ENCODE measurements at regions not wholly inside any gene's neighbourhood (a gene's known extent, or its start where the extent isn't known, plus 50 kb on each side); places are given as distances from the start of the nearest gene placed in this dataset.

DNA sequence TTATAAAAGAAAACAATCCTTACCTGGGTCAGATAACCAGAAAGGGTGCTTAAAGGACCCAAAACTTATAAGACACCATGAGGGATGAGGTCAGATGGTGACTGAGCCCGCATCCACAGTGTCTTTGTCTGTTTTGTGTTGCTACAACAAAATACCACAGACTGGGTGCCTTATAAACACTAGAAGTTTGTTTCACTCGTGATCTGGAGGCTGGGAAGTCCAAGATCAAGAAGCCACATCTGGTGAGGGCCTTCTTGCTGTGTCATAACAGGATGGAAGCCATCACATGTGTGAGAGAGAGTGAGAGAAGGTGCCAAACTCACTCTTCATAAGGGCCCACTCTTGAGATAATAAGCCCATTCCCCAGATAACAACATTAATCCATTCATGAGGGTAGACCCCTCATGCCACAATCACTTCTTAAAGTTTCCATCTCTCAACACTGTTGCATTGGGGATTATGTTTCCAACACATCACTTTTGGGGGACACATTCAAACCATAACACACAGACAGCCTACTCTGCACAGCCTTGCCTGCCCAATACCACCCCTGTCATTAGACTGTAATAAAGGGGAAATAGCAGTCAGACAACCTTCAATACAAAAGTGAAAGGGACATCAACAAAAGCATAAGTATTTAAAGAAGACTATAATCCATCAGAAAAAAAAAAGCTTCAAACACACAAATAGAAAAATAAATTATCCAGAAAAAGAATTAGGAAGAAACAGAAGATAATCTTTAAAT is 249.8 kb downstream of the ANAPC1 start (continued):
- no peak for TF ChIP-seq SIRT6 (IDR thresholded peaks at IDR 0.05; ENCODE audit: low read length)
- no peak for TF ChIP-seq TAF1 (IDR thresholded peaks at IDR 0.05; ENCODE audit: low read depth, low read length)
- TF ChIP-seq HDAC6 (IDR thresholded peaks at IDR 0.05; ENCODE audit: low read depth, low read length) = no peak

All from H1 (cell line).